Activated CD8-positive, alpha-beta T cell treated with anti-CD3 and anti-CD28 coated beads, Interleukin-2, amount 10 ng/mL, durations not matched to agents 7 days and 5 days (primary cell): ENCODE measurements at regions not wholly inside any gene's neighbourhood (a gene's known extent, or its start where the extent isn't known, plus 50 kb on each side); places are given as distances from the start of the nearest gene placed in this dataset.
"Not testable (repeated sequence)": the region's sequence is repeated elsewhere in the genome, so short reads cannot be mapped to it uniquely, and the experiment has no call there.

Experiments used
- ATAC-seq: fragments of 150-1000 bp; cut with Tn5 transposase; one replicate; pipeline ENCODE4 v1.10.0; 2021; ENCODE audit warnings: moderate library complexity
- CTCF ChIA-PET: fragments of 350-600 bp; sonication (Branson Sonifier 250); formaldehyde crosslinking; loops from one replicate; lab custom pipeline; 2021; ENCODE audit warnings: antibody characterized with exemption; lab: Charles Lee
- POLR2A ChIA-PET: fragments of 350-600 bp; sonication (Branson Sonifier 250); formaldehyde crosslinking; loops from one replicate; lab custom pipeline; 2021; ENCODE audit warnings: antibody characterized with exemption; lab: Charles Lee
- DNase-seq: peaks from one replicate; pipeline ENCODE4 v3.0.0-alpha.2; 2020
- H3K27ac Mint-ChIP-seq: one replicate; pipeline ENCODE4 v1.8.0; 2021; ENCODE audit warnings: mild to moderate bottlenecking, mixed read lengths
- H3K27me3 Mint-ChIP-seq: one replicate; pipeline ENCODE4 v1.8.0; 2021; ENCODE audit warnings: low read depth, mixed read lengths
- H3K36me3 Mint-ChIP-seq: one replicate; pipeline ENCODE4 v1.8.0; 2021; ENCODE audit warnings: low read depth, mixed read lengths
- H3K4me1 Mint-ChIP-seq: one replicate; pipeline ENCODE4 v1.8.0; 2021; ENCODE audit warnings: low read depth, mixed read lengths
- H3K4me3 Mint-ChIP-seq: one replicate; pipeline ENCODE4 v1.8.0; 2021; ENCODE audit warnings: mild to moderate bottlenecking, mixed read lengths
- H3K9me3 Mint-ChIP-seq: one replicate; pipeline ENCODE4 v1.8.0; 2022; ENCODE audit warnings: mixed read lengths; ENCODE audit not compliant: insufficient read depth

DNA sequence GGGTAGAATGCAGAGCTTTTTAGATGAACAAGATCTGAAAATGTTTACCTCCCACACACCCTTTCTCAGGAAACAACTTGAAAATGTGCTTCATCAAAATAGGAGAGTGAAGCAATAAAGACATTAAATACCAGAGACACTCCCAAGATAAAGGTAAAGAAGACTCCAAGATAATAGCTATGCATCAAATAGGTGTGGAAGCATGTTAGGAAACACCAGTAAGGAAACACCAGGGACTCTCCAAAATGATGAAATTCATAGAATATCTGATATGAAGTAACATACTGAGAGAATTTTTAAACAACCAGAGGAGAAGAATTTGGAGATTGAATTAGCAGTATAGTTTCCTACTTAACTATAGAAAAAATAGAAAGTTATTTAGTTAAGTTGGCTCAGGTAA, 57.0 kb downstream of the OR10A6 start:
- Mint-ChIP-seq H3K4me3 (no peak overlapping the region), H3K9me3 (no peaks in the 10 kb centered on the region), H3K4me1 (no peaks in the 10 kb centered on the region), H3K27me3 (peaks cover 6% of the 10 kb centered on the region), H3K36me3 (no peaks in the 10 kb centered on the region), H3K27ac (no peak overlapping the region)
- ATAC-seq (no peak), DNase-seq (no peak)
- POLR2A ChIA-PET = no interaction called here
- CTCF ChIA-PET = interaction anchor here (1.2 kb wide), 1 partner anchor 113 kb away, joined by 3 read pairs; the partner anchor contains the start of gene EIF3F

DNA sequence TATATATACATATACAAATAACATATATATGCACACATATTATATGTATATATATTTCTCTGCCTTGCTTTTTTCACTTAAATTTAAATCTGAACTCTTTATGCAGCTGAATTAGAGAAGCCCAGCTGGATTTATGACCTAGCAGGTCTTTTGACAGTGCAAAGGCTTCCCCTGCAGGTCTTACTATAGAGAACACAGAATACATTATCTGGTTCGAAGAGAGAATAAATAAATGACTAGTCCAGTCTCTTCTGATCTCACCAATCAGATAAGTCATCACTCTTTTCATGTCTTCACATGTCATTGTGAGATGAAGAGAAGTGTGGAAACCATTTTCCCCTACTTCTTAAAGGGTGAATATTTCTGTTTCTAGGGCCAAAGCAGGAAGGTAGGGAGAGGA, 58.2 kb downstream of the OR10A6 start:
- H3K27ac Mint-ChIP-seq = no peak overlapping the region
- no peak for DNase-seq
- H3K4me1 Mint-ChIP-seq = no peaks in the 10 kb centered on the region
- POLR2A ChIA-PET = no interaction called here
- H3K36me3 Mint-ChIP-seq = no peaks in the 10 kb centered on the region
- peaks cover 6% of the 10 kb centered on the region for H3K27me3 Mint-ChIP-seq
- CTCF ChIA-PET = no interaction called here
- ATAC-seq = no peak
- H3K9me3 Mint-ChIP-seq = no peaks in the 10 kb centered on the region
- H3K4me3 Mint-ChIP-seq = no peak overlapping the region

DNA sequence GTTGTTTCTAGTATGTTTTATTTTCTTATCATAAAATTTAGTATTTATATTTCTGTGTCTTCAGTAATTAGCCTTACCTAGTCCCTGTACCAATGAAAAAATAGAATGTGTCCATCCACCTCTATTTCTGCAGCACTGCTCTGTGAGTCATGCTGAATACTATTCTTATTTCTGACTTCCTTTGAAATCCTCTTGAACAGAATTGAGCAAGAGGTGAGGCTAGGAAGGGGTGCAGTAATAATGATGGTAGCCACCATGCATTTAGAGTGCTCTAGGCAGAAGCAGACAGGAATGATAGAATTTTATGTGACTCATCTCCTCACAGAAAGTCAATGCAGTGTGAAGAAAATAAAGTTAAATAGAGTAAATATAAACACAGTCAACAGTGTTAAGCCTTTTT, 60.0 kb downstream of the OR10A6 start:
- ChIA-PET POLR2A (no interaction called here), CTCF (no interaction called here)
- no peaks in the 10 kb centered on the region for H3K36me3 Mint-ChIP-seq
- no peaks in the 10 kb centered on the region for H3K9me3 Mint-ChIP-seq
- no peak overlapping the region for H3K4me3 Mint-ChIP-seq
- ATAC-seq (no peak), DNase-seq (no peak)
- peaks cover 5% of the 10 kb centered on the region for H3K27me3 Mint-ChIP-seq
- no peaks in the 10 kb centered on the region for H3K4me1 Mint-ChIP-seq
- H3K27ac Mint-ChIP-seq = no peak overlapping the region

GRCh38 chr11:7869467-7869866, 61.6 kb downstream of the OR10A6 start:
- ChIA-PET POLR2A (no interaction called here), CTCF (no interaction called here)
- ATAC-seq (no peak), DNase-seq (no peak)
- Mint-ChIP-seq H3K4me1 (no peaks in the 10 kb centered on the region), H3K36me3 (no peaks in the 10 kb centered on the region), H3K4me3 (no peak overlapping the region), H3K27me3 (peaks cover 2% of the 10 kb centered on the region), H3K9me3 (no peaks in the 10 kb centered on the region), H3K27ac (no peak overlapping the region)

GRCh38 chr11:7861292-7861691, 64.5 kb upstream of the OR5P2 start:
- H3K36me3 Mint-ChIP-seq, H3K4me1 Mint-ChIP-seq, POLR2A ChIA-PET, ATAC-seq, DNase-seq, CTCF ChIA-PET, H3K9me3 Mint-ChIP-seq, H3K4me3 Mint-ChIP-seq, H3K27ac Mint-ChIP-seq, H3K27me3 Mint-ChIP-seq: not testable (repeated sequence)

GRCh38 chr11:7860844-7861243, 64.1 kb upstream of the OR5P2 start:
- H3K4me3 Mint-ChIP-seq, H3K4me1 Mint-ChIP-seq, CTCF ChIA-PET, H3K27ac Mint-ChIP-seq, POLR2A ChIA-PET, H3K9me3 Mint-ChIP-seq, DNase-seq, ATAC-seq, H3K27me3 Mint-ChIP-seq, H3K36me3 Mint-ChIP-seq: not testable (repeated sequence)

DNA sequence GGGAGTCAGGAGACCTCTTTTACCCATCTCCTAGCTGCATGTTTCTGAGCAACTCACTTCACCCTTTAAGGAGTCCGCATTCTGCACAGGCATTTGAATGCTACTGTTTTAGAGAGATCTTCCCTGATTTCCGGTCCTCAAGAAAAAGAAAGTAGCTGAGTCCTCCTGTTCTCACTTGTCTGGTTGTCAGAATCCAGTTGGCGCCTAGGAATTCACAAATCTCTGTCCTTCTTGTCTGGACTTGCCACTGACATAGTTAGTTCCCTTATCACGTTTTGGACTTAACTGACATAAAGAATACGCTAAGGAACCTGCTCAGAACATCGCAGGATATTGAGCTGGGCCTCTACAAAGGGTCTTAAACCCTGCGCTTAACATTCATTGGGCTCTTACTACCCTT, 61.3 kb upstream of the OR5P2 start:
- POLR2A ChIA-PET = no interaction called here
- H3K4me3 Mint-ChIP-seq = no peak overlapping the region
- H3K4me1 Mint-ChIP-seq = no peaks in the 10 kb centered on the region
- no peaks in the 10 kb centered on the region for H3K36me3 Mint-ChIP-seq
- ATAC-seq (no peak), DNase-seq (no peak)
- H3K9me3 Mint-ChIP-seq = no peaks in the 10 kb centered on the region
- H3K27ac Mint-ChIP-seq = no peak overlapping the region
- CTCF ChIA-PET = no interaction called here
- peaks cover 3% of the 10 kb centered on the region for H3K27me3 Mint-ChIP-seq

DNA sequence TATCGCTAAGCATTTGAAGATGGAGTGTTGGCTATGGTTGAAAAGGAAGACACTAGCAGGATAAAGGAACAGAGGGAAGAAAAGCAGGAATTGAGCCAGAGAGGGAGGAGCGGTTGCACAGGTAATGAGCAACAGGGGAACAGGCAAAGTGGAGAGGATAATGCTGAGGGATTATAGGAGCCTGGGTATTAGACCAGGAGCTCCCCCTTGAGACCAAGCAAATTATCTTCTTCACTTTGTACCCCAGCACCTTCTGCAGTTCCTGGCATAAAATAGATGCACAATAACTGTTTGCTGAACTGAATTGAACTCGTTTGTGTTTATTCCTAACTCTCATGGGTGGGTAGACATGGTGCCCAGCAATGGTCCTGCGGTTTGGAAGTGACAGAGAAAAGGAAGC, 54.6 kb upstream of the OR5P2 start:
- Mint-ChIP-seq H3K9me3 (no peaks in the 10 kb centered on the region), H3K27ac (no peak overlapping the region), H3K4me1 (no peaks in the 10 kb centered on the region), H3K27me3 (peaks cover 3% of the 10 kb centered on the region), H3K4me3 (no peak overlapping the region), H3K36me3 (no peaks in the 10 kb centered on the region)
- DNase-seq = no peak
- POLR2A ChIA-PET = no interaction called here
- CTCF ChIA-PET = no interaction called here
- no peak for ATAC-seq

GRCh38 chr11:7849018-7849417, 52.3 kb upstream of the OR5P2 start:
- POLR2A ChIA-PET = no interaction called here
- H3K36me3 Mint-ChIP-seq = no peaks in the 10 kb centered on the region
- no peak for DNase-seq
- no peak for ATAC-seq
- H3K27me3 Mint-ChIP-seq = peaks cover 2% of the 10 kb centered on the region
- CTCF ChIA-PET = no interaction called here
- no peaks in the 10 kb centered on the region for H3K9me3 Mint-ChIP-seq
- no peak overlapping the region for H3K4me3 Mint-ChIP-seq
- no peaks in the 10 kb centered on the region for H3K4me1 Mint-ChIP-seq
- no peak overlapping the region for H3K27ac Mint-ChIP-seq
